ENCODE measurements at regions not wholly inside any gene's neighbourhood (a gene's known extent, or its start where the extent isn't known, plus 50 kb on each side); places are given as distances from the start of the nearest gene placed in this dataset.

DNA sequence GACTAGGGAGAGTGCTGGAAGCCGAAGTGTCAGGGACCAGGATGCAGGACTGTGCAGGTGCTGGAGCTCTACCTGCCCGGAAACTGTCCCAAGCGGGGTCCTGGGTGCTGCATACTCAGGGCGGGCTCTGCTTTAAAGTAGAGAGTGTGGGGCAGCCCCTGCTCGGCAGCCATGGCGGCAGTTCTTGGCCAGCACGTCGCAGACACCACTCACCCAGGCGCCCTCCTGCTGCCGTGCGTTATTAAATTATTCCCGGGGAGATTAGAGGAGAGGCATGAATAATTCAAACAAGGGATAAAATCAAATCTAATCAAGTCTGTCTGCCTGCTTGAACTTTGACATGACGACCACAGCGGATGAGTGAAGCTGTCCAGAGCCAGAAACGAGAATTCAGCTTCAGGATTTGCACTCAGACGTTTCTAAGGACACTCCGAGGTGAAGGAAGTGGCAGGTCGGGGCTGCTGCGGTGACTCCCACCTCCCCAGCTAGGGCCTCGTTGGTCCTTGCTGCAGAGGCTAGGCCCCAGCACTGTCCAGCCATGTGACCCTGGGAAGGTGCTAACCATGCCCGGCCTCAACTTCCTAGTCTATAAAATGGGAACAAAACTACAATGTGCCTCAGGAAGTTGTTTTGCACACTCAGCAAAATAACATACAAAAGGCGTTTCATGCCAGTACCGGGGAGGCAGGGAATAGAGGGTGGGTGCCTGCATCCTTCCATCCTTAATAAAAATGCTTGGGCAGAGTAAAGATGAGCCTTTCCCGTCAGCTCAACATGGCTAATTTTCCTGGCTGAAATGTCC, 91.3 kb upstream of the ADAMTS2 start:
- H3K36me3 Mint-ChIP-seq (ENCODE audit: unreplicated experiment) = no peaks in the 10 kb centered on the region
- H3K9me3 Mint-ChIP-seq (ENCODE audit: unreplicated experiment) = peaks cover 27% of the 10 kb centered on the region
- H3K4me3 Mint-ChIP-seq (ENCODE audit: unreplicated experiment) = no peak overlapping the region
- DNase-seq (ENCODE audit: extremely low spot score, unreplicated experiment) = no peak
- TF ChIP-seq, protein P1, sequence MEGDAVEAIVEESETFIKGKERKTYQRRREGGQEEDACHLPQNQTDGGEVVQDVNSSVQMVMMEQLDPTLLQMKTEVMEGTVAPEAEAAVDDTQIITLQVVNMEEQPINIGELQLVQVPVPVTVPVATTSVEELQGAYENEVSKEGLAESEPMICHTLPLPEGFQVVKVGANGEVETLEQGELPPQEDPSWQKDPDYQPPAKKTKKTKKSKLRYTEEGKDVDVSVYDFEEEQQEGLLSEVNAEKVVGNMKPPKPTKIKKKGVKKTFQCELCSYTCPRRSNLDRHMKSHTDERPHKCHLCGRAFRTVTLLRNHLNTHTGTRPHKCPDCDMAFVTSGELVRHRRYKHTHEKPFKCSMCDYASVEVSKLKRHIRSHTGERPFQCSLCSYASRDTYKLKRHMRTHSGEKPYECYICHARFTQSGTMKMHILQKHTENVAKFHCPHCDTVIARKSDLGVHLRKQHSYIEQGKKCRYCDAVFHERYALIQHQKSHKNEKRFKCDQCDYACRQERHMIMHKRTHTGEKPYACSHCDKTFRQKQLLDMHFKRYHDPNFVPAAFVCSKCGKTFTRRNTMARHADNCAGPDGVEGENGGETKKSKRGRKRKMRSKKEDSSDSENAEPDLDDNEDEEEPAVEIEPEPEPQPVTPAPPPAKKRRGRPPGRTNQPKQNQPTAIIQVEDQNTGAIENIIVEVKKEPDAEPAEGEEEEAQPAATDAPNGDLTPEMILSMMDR (IDR thresholded peaks at IDR 0.05) = no peak
- no peaks in the 10 kb centered on the region for H3K4me1 Mint-ChIP-seq (ENCODE audit: unreplicated experiment)
- H3K27ac Mint-ChIP-seq (ENCODE audit: unreplicated experiment) = no peak overlapping the region
- no peaks in the 10 kb centered on the region for H3K27me3 Mint-ChIP-seq (ENCODE audit: unreplicated experiment)

DNA sequence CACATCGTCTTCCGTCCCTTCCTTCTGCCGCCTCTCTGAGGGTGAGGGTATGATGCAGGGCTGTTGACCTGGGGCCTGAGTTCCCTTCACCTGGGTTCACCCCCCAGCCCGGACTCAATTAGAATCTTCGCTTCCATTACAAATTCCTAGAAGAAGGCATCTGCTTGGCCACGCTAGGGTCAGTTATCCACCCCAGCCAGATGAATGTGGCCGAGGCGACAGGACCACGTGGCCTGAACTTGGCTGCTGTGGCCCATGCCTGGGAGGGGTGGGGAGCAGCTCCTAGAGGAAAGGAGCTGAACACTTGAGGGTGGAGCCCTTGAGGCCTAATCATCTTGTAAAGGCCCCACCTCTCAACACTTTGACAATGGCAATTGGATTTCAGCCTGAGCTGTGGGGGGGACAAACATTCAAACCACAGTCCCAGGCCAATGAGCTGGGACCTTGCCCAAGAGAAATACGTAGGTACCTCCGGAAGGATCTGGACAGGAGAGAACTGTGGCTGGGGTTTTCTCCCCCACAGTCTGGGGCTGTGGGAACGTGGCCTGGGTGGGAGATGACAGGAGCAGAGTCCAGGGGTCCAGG, 90.6 kb upstream of the ADAMTS2 start:
- H3K36me3 Mint-ChIP-seq (ENCODE audit: unreplicated experiment) = no peaks in the 10 kb centered on the region
- H3K4me3 Mint-ChIP-seq (ENCODE audit: unreplicated experiment) = no peak overlapping the region
- TF ChIP-seq, protein P1 (IDR thresholded peaks at IDR 0.05) = no peak

DNA sequence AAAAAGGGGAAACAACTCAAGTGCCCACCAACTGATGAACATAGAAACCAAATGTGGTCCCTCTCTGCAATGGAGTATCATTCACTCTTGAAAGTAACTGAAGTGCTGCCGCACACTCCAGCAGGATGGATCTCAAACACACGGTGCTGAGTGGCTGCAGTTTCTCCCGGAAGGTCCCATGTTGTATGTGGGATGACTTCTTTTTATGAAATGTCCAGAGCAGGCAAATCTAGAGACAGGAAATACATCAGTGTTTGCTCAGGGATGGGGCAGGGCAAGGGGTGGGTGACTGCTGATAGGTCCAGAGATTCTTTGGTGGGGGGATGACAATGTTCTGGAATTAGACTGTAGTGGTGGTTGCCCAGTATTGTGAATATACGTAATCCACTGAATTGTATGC, 89.9 kb upstream of the ADAMTS2 start:
- H3K27ac Mint-ChIP-seq (ENCODE audit: unreplicated experiment) = no peak overlapping the region
- DNase-seq (ENCODE audit: extremely low spot score, unreplicated experiment) = no peak
- no peaks in the 10 kb centered on the region for H3K36me3 Mint-ChIP-seq (ENCODE audit: unreplicated experiment)
- TF ChIP-seq, protein P1 (IDR thresholded peaks at IDR 0.05) = no peak
- H3K9me3 Mint-ChIP-seq (ENCODE audit: unreplicated experiment) = peaks cover 24% of the 10 kb centered on the region
- no peaks in the 10 kb centered on the region for H3K27me3 Mint-ChIP-seq (ENCODE audit: unreplicated experiment)
- H3K4me3 Mint-ChIP-seq (ENCODE audit: unreplicated experiment) = no peak overlapping the region
- H3K4me1 Mint-ChIP-seq (ENCODE audit: unreplicated experiment) = no peaks in the 10 kb centered on the region

More for the DNA sequence above, 90.6 kb upstream of the ADAMTS2 start:
- Mint-ChIP-seq H3K4me1 (ENCODE audit: unreplicated experiment) (no peaks in the 10 kb centered on the region), H3K27ac (ENCODE audit: unreplicated experiment) (no peak overlapping the region), H3K27me3 (ENCODE audit: unreplicated experiment) (no peaks in the 10 kb centered on the region), H3K9me3 (ENCODE audit: unreplicated experiment) (peaks cover 27% of the 10 kb centered on the region)
- no peak for DNase-seq (ENCODE audit: extremely low spot score, unreplicated experiment)

DNA sequence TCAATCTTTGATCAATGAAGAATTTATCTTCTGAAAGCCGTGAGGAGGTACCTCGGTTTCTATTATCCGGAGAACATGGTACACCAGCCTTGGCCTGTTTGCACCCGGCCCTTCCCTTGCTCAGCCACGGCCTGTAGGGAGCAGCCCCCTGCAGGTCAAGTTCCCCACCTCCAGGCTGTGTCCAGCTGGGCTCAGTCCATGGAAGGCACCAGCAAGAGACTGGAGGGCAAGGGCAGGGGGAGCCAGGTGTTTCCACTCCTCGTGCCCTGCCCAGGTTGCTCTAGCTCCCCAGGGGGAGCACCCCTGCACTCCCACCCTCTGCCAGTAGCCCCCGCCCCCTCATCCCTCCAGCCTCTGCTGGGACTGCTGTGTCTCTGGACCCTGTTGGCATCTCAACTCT, 87.3 kb upstream of the ADAMTS2 start:
- H3K9me3 Mint-ChIP-seq (ENCODE audit: unreplicated experiment) = peaks cover 24% of the 10 kb centered on the region
- H3K27ac Mint-ChIP-seq (ENCODE audit: unreplicated experiment) = no peak overlapping the region
- no peak overlapping the region for H3K4me3 Mint-ChIP-seq (ENCODE audit: unreplicated experiment)
- H3K36me3 Mint-ChIP-seq (ENCODE audit: unreplicated experiment) = no peaks in the 10 kb centered on the region
- H3K27me3 Mint-ChIP-seq (ENCODE audit: unreplicated experiment) = no peaks in the 10 kb centered on the region
- H3K4me1 Mint-ChIP-seq (ENCODE audit: unreplicated experiment) = no peaks in the 10 kb centered on the region
- TF ChIP-seq, protein P1 (IDR thresholded peaks at IDR 0.05) = no peak
- DNase-seq (ENCODE audit: extremely low spot score, unreplicated experiment) = no peak

DNA sequence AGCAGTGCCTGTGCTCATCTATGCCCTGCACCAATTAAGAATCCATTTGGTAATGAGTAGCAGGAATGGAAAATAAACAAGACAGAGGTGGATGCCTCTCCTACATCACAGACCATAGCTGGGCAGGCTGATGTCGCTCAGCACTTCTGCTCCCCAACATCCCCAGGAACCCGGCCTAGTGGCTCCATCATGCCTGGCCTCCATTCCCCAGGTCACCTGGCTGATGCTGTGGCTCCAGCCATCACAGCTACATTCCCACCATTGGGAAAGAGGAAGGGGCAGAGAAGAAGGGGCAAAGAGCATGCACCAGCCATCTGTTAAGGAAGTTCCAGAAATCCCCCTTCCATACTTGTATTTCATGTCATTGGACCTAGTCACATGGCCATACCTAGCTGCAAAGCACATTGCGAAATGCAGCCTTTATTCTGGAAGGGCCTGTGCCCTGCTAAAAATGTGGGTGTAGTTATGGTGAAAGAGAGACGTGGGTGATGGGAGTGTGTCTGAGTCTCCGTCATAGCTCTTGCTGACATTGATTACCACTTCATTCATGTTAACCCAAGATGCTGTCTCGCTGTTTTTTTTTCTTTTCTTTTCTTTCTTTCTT, 86.1 kb upstream of the ADAMTS2 start:
- Mint-ChIP-seq H3K27ac (ENCODE audit: unreplicated experiment) (no peak overlapping the region), H3K4me3 (ENCODE audit: unreplicated experiment) (no peak overlapping the region), H3K9me3 (ENCODE audit: unreplicated experiment) (peaks cover 22% of the 10 kb centered on the region), H3K4me1 (ENCODE audit: unreplicated experiment) (no peaks in the 10 kb centered on the region), H3K36me3 (ENCODE audit: unreplicated experiment) (no peaks in the 10 kb centered on the region), H3K27me3 (ENCODE audit: unreplicated experiment) (no peaks in the 10 kb centered on the region)
- DNase-seq (ENCODE audit: extremely low spot score, unreplicated experiment) = no peak
- TF ChIP-seq, protein P1 (IDR thresholded peaks at IDR 0.05) = no peak

Measured in osteocyte (in vitro differentiated cells).